Retina (tissue), 1 donor: ENCODE measurements at regions not wholly inside any gene's neighbourhood (a gene's known extent, or its start where the extent isn't known, plus 50 kb on each side); places are given as distances from the start of the nearest gene placed in this dataset.
"Not testable (repeated sequence)": the region's sequence is repeated elsewhere in the genome, so short reads cannot be mapped to it uniquely, and the experiment has no call there.

Experiments
- DNase-seq: peaks from one replicate; pipeline ENCODE4 v3.0.0-alpha.2; 2016

DNA sequence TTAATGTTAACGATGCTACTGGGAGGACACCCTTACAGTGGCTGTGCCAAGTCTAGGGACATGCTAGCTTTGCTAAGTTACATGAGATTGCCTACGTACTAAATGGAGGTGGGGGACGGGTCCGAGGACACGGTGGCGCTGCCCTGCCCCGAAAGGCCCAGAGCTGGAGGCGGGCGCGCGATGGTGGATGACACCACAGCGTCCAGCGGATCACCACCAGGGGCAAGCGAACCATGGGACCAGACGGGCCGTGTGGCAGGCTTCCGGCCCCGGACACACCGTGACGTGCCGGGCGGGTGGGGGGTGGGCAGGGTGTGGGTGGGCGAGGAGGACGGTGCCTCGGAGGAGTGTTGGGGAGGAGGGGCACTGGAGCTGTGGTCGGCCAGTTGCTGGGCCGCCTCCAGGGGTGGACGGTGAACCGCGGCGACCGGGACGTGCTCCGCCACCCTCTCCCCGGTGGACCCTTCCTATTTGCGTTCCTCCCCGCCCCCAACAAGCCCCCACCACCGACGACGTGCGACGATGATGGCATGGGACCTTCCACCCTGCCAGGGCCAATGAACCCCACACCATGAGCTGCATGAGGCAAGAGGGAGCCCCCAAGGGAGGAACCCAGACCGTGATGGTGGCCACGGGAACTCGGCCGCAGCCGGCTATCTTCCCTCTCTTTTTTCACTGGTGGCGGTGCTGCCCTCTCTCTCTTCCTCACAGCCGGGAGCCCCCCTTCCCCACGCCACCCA is 773.3 kb upstream of the DEFB115 start:
- DNase-seq, result no peak

DNA sequence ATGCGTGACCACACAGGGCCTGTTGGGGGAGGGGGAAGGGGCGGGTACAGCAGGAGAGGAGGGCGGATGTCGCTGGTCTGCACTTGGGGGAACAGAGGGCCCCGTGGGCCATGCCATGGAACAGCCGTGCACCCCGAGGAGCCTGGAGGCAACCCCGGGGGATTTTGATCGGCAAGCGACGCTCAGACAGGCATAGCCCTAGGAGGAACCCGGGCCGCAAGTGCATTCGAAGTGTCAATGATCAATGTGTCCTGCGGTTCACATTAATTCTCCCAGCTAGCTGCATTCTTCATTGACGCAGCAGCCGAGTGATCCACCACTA is 772.8 kb upstream of the DEFB115 start:
- no peak for DNase-seq

DNA sequence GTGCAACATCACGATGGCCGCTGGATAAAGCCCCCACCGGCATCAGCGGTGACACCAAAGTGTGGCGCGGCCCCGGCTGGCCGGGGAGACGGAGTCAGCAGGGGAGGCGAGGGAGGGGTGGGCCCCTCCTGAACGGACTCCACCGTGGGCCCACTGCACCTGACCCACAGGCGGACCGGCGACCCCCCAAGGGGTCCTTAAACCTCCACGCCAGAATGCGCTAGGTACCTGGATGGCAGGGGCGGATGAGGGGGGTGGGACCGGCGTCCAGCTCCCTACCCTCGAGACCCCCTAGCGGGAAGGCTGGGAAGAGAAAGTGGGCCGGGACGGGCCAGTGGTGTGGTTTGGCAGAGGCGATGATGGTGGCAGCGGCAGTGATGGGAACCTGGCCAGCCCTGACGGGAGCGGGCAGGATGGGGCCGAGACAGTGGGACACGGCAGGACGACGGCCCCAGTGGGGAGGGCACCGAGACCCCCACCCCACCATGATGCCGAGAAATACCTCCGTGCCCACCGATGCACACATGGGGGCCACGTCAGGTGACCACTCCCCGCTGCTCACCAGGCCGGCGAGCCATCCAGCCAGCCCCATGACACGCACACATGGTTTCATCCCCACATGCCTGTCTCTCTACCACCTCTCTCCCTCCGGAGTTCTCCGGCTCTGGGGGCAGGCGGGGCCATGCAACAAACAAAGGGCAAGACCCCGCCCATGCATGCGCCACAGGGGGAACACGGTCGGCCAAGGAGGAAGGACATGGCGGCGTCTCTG is 771.9 kb upstream of the DEFB115 start:
- no peak for DNase-seq

DNA sequence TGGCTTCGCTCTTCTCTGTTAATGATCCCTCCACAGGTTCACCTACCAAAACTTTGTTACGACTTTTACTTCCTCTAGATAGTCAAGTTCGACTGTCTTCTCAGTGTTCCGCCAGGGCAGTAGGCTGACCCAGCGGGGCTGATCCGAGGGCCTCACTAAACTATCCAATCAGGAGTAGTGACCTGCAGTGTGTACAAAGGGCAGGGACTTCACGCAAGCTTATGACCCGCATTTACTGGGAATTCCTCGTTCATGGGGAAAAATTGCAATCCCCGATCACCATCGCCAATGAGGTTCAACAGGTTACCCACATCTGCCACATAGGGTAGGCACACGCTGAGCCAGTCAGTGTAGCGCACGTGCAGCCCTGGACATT is 771.4 kb upstream of the DEFB115 start:
- DNase-seq, result no peak

DNA sequence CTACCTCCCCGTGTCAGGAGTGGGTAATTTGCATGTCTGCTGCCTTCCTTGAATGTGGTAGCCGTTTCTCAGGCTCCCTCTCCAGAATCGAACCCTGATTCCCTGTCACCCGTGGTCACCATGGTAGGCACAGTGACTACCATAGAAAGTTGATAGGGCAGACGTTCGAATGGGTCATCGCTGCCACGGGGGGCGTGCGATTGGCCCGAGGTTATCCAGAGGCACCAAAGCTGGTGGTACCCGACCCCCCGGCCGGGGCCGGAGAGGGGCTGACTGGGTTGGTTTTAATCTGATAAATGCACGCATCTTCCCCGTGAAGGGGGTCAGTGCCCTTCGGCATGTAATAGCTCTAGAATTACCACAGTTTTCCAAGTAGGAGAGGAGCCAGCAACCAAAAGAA is 770.0 kb upstream of the DEFB115 start:
- DNase-seq, result not testable (repeated sequence)

DNA sequence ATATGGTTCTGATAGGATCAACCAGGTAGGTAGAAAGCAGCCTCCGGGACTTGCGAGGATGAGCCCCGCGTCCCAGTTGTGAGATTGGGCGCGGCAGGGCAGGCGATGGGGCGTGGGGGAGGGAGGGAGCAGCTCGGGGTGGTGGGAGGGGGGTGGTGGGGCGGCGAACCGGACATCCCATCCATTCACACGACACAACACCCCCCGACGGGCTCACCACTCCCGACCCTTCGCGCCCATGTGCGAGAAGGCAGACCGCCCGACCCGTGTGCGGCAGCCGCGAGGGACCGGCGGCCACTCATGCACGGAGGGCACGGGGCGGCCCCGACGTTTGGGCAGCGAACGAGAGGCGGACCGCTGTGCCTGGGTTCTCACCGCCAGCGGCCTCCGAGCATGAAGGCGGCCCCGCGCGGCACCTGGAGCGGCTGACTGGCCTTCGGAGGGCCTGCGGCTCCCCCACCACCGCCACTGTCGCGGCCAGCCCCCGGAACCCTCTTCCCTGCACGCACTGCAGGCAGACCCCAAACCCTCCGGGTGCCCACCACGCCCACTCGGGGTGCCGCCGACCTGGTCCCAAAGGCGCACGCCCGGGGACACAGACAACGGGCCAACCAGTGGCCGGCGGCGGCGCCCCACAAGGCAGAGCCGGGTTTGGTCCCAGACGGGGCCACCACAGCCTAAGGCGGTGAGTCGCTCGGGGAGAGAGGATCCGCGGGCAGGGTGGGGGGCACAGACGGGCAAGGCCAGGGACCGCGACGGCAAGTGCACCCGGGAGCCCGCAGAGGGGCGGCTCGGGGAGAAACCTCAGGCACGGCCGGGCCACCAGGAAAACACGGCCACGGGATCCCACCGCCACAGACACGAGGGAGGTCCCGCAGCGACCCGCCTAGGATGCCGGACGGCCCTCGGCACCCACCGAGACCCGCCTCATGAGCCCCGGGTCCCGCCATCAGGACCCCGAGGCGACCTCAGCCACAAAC is 769.2 kb upstream of the DEFB115 start:
- DNase-seq, result no peak

DNA sequence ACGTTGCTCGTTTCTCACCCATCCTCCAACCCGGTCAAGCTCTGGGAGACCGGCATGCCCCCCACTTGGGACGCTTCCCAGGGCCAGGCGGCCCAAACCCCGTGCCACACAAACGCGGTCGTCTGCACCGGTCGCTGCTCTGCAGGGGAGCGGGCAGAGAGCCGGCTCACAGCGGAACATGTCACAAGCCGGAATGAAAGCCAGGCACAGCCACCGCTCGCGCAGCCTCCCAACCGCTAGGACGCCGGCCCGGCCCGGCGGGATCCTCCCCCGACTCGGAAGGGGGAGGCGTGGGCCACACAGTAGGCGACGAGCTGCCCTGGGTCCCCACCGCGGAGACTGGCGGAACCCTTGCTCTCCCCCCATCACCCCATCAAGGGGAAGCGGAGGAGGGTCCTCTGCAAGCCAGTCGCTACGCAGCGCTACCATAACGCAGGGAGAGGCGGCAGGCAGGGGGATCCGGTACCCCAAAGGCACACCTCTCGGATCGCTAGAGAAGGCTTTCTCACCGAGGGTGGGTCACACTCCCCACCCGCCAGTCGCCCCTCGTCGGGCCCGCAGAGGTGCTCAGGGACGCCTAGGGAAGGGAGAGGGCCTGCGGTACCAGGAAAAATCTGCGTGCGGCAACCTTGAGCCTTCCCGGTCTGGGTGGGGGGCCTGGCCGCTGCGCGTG is 768.4 kb upstream of the DEFB115 start:
- peak; percentile 30 for DNase-seq

DNA sequence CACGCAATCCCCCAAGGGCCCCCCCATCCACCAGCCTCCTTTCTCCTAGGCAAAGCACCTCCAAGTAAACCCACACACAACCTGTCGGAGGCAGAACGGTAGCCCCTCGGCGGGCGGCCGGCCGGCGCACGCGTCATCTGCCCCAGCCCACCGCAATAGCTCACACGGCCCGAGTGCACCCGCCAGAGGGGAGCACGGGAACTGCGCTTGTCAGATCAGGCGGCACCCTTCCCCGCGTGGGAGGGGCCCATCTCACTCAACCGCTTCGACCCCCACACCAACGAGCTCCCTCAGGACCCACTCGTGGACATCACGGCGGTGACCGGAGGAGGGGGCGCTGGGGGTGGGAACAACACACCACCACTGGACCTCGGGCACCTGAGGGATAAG is 767.9 kb upstream of the DEFB115 start:
- no peak for DNase-seq

DNA sequence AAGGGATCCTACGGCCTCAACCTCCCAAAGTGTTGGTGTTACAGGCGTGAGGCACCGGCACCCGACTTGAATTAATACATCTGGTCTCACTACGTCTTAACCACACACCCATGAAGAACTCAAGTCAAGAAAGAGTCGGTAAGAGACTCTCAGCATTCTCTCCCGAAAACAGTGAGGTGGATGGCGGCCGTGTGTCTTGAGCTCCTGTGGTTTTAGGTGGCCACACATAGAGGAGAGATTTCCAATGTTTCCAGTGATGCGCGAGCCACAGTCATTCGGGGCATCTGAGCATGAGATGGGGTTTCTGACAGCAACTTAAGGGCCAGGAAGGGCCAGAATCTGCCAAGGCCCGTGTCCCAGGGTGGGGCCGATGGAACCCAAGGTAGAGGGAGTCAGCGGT is 766.4 kb upstream of the DEFB115 start:
- DNase-seq, result no peak

DNA sequence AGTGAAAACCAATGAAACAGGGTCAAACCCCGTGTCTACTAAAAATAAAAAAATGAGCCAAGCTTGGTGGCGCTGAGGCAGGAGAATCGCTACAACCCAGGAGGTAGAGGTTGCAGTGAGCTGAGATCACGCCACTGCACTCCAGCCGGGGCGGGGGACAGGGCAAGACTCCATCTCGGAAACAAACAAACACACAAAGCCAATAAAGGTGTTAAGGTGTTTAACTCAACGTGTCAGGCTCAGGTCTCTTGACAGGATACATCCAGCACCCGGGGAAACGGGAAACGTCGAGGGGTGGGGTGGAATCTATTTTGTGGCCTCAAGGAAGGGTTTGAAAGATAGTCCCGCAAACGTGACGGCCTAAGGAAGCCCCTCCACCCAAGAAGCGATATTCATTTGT is 760.8 kb upstream of the DEFB115 start:
- not testable (repeated sequence) for DNase-seq

DNA sequence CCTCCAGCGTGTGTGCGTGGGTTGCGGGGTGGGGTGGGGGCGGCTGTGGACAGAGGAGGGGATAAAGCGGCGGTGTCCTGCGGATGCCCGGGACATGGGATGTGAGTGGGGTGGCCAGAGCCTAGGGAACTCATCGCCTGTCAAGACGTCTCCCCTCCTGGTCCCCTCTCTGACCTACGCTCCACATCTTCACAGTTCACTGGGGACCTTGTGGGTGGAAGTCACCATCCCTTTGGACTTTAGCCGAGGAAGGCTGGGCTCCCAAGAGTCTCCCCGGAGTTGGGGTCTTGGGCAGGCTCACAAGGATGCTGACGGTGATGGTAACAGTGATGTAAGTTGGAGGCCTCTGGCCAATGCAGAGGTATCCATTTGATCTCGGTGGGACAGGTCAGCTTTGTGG is 760.3 kb upstream of the DEFB115 start:
- DNase-seq, result not testable (repeated sequence)

DNA sequence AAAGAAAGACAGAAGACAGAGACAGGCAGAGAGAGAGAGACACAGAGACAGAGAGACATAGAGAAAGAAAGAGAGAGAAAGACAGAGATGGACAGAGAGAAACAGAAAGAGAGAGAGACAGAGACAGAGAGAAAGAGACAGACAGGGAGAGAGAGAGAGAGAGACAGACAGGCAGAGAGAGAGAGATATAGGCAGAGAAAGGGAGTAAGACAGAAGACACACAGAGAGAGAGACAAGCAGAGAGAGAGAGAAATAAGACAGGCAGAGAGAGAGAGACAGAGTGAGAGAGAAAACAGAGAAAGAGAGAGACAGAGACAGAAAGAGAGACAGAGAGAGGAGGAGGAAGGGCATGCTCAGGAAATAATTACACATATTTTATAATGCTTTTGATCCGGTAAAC is 758.3 kb upstream of the DEFB115 start:
- DNase-seq, result no peak

DNA sequence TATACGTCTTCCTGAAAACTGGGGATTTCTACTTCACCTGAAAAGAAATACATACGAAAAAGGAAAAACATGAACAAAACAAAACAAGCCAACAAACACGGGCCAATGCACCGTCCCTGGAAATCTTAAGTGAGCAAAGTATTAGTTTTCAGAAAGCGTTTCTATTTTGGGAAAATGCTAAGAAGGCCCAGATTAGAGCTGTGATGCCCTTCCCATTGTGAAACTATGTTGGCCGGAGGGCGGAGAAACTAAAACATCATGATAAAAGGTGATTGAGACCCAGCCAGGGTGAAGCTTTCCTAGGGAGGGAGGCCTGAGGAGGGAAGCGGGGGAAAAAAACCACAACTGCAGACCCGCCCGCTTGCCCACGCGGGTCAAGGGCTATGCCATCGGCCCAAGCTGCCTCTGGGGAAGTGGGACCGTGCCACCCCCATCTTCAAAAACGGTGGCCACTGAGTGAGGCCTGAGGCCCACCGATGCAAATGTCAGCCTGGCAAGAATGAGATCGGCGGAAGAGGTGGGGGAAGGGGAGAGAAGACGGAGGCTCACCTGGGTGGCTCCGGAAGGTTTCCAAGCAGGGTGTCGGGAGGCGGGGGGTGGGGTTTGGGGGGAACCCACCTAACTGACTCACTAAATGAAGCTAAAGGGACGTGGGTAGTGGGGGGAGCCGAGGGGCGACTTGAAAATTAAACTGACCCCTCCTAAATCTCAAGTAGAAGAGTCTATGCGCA is 757.6 kb upstream of the DEFB115 start:
- DNase-seq, result not testable (repeated sequence)

DNA sequence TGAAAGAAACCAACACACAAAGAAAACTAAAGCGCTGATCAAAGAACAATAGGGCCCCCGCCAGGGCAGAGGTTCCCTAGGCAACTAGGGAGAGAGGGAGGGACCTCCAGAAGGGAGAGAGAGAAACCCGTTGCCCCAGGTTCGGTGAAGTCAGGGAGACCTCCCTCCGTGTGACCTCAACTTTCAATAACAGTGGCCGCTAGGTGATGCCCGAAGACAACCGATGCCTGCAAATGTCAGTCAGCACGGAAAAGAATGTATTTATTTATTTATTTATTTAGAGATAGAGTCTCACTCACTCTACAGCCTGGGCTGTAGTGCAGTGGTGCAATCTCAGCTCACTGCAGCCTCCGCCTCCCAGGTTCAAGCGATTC is 757.0 kb upstream of the DEFB115 start:
- DNase-seq, result peak; percentile 62

DNA sequence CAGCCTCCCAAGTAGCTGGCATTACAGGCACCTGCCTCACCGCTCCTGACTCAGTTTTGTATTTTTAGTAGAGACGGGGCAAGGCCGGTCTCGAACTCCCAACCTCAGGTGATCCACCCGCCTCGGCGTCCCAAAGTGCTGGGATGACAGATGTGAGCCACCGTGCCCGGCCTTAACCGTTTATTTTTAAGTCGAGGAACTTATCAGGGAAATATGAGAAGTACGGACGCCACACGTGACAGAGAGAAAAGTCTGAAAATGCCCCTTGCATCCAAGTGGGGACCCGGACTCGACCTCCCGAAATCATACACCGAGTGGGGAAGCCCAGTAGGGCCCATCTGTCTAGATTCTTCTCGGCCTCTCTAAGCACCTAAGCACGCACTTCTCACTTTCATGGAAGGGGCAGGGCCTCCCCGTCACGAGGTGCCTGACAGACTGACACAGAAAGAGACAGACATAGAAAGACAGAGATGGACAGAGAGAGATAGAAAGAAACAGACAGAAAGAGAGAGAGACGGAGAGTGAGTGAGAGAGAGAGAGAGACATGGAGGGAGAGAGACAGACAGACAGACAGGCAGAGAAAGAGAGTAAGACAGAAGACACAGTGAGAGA is 756.5 kb upstream of the DEFB115 start:
- peak; percentile 15 for DNase-seq

DNA sequence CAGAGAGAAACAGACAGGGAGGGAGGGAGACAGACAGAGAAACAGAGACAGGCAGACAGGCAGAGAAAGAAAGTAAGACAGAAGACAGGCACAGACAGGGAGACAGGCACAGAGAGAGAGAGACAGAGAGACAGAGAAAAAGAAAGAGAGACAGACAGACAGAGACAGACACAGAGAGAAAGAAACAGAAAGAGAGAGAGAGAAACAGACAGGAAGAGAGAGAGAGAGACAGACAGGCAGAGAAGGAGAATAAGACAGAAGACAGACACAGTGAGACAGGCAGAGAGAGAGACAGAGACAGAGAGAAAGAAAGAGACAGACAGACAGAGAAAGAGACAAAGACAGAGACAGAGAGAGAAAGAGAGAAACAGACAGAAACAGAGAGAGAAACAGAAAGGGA is 754.8 kb upstream of the DEFB115 start:
- no peak for DNase-seq

DNA sequence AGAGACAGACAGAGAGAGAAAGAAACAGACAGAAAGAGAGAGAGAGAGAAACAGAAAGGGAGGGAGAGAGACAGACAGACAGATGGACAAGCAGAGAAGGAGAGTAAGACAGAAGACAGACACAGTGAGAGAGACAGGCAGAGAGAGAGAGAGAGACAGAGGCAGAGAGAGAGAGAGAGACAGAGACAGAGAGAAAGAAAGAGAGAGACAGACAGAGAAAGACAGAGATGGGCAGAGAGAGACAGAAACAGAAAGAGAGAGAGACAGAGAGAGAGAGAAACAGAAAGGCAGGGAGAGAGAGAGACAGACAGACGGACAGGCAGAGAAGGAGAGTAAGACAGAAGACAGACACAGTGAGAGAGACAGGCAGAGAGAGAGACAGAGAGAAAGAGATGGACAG is 754.3 kb upstream of the DEFB115 start:
- DNase-seq, result not testable (repeated sequence)

DNA sequence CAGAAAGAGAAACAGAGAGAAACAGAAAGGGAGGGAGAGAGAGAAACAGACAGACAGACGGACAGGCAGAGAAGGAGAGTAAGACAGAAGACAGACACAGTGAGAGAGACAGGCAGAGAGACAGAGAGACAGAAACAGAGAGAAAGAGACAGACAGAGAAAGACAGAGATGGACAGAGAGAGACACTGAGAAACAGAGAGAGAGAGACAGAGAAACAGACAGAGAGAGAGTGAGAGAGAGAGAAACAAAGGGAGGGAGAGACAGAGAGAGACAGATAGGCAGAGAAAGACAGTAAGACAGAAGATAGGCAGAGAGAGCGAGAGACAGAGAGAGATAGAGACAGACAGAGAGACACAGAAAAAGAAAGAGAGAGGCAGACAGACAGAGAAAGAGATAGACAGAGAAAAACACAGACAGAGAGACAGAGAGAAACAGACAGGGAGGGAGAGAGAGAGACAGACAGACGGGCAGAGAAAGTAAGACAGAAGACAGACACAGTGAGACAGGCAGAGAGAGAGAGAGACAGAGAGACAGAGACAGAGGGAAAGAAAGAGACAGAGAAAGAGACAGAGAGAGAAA is 753.4 kb upstream of the DEFB115 start:
- DNase-seq, result no peak

DNA sequence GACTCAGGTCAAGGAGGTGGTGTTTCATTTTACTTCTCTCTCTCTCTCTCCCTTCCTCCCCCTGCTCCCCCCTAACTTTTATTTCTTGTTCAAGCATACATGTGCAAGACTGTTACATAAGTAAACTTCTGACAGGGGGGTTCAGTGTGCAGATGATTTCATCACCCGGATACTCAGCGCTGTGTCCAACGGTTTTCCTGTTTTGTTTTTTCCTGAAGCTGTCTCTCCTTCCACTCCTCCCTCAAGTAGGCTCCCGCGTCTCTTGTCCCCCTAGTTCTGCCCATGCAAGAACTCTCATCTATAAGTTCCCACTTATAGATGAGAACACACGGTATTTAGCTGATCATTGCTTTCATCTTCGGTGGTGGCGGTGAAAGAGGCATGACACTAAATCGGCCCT is 751.9 kb upstream of the DEFB115 start:
- no peak for DNase-seq

DNA sequence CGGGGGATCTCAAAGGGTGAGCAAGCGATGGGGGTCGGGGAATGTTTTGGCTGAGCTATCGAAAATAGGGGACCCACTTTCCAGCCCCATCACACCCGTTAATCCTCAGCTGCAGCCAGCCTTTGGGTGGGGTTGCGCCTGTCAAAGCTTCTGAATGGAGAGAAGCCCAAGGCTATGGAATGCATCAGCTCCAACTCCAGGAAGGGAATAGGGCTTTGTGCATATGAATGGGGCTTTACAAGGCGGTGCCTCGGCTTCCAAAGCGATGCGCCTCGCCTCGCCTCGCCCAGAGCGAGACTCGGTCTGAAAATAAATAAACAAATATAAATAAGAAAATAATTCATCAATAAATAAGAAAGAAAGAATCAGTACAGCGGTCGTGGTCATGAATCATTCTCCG is 751.4 kb upstream of the DEFB115 start:
- no peak for DNase-seq

DNA sequence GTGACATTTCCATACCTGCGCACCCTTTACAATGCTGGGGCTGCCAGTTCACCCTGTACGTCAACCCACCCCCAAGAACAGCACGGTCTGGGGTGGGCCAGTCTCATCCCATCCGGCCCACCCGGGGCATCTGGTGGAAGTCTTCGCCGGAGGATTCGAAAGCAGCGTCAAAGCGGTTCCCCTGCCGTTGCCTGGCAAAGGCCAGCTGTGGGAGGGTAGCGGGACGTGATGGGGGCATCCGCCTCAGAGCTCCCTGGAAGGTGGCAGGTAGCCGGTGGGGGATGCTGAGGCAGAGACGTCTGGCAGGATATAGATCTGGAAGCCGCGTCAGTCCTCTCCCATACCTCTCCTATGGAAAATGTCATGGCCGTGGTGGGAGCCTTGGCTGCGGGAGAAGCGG is 749.1 kb upstream of the DEFB115 start:
- not testable (repeated sequence) for DNase-seq
